HG02623 (cell line): ENCODE measurements at regions not wholly inside any gene's neighbourhood (a gene's known extent, or its start where the extent isn't known, plus 50 kb on each side); places are given as distances from the start of the nearest gene placed in this dataset.
A peak's percentile ranks its signal among the peaks of the same experiment; 100 is the strongest.
"Not testable (repeated sequence)": the region's sequence is repeated elsewhere in the genome, so short reads cannot be mapped to it uniquely, and the experiment has no call there.

Experiments used
- ATAC-seq: cut with Tn5 transposase; IDR thresholded peaks from one replicate; pipeline ENCODE4 v1.9.1; 2021; ENCODE audit warnings: moderate library complexity; ENCODE audit not compliant: unreplicated experiment

- no peak for ATAC-seq
Observed at GRCh38 chr2:198917926-198918720, 539.6 kb downstream of the SATB2 start.

GRCh38 chr2:198917275-198917674 lies 540.5 kb downstream of the SATB2 start:
- no peak for ATAC-seq

- ATAC-seq: no peak
Observed at GRCh38 chr2:198916548-198917080, 541.1 kb downstream of the SATB2 start.

DNA sequence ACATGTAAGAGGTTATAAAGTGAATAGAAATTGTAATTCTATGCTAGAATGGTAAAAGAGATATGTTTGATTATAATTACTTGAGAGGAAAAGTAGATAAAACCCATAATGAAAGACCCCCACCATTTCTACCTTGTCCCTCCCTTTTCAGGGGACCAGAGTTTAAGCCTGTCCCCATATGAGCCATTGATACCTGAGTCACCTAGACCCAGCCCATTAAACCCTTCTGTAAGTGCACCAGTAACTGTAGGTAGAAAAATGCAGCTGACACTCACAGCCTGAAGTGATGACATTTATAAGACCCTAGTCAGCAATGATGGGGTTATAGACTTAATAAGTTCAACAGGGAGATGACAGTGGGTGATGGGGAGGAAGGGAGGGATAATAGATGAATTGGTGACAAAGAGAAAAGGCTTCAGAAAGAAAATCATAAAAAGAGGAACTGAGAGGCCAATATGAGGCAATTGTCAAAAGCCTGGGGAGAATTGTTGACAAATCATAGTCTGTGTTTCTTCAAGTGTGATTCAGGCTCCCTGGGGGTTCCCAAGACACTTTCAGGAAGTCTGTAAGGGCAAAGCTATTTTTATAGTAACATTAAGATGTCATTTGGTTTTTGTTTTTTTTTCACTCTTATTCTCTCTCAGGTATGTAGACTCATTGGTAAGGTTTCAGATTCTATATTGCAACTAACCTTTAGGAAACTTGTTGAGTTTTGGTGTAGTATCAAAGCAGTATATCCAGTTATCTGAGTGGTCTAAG lies 544.2 kb downstream of the SATB2 start:
- peak; percentile 98 for ATAC-seq

- no peak for ATAC-seq
Observed at GRCh38 chr2:198909525-198910267, 548.0 kb downstream of the SATB2 start.

- peak; percentile 73 for ATAC-seq
Observed at GRCh38 chr2:198905881-198906612, 551.7 kb downstream of the SATB2 start.

DNA sequence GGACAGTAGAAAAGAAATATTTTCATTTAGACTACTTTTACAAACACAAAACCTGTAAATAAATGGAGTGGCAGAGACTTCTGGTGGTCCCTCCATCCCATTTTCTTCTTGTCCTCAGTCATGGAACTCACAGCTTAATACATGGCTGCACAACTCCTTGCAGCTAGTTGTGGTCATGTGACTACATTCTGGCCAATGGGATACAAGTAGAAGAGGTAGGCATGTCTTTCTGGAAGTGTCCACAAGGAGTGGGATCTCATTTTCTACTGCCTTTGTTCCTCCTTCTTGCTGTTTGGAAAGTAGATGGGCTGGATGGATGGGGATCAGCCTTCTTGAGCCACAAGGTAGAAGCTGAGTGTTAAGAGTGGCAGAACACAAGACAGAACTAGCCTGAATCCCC lies 555.8 kb downstream of the SATB2 start:
- no peak for ATAC-seq

- no peak for ATAC-seq
Observed at GRCh38 chr2:198900141-198900540, 557.6 kb downstream of the SATB2 start.

DNA sequence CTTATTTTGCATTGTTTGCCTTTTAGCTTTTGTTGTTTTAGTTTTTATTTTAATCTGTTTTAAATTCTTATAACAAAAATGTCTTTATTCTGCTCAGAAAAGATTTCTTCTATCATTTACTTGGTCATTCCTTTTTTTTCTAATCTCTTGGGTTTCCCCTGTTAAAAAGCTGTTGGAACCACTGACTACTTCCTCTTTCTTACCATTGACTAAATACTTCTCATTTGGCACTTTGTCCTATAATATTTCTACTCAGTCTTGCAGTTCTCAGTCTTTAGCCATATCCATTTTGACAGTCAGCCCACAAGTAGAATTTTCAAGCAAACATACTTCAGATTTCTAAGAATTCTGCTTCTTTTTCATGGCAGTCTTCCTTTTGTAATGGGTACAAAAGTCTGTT lies 567.2 kb downstream of the SATB2 start:
- peak; percentile 83 for ATAC-seq

DNA sequence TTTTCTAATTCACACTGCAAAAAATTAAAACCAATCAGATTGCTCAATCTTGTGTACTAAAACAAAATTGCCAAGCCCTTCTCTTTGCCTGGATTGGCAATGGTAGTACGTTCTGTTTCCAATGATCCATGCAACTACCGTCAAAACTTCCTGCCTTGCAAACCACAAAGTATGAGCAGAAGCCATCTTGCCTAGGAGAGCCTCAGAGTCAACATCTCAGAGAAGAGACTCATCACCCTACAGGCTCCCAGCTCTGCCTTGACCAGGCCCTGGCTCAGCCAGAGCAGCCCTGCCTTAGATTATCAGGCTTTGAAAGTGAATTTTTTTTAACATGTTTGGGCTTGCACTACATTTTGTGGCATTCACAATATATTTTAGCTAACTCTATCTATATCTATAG lies 574.1 kb downstream of the SATB2 start:
- no peak for ATAC-seq

- ATAC-seq: no peak
Observed at GRCh38 chr2:198880986-198881385, 576.8 kb downstream of the SATB2 start.

DNA sequence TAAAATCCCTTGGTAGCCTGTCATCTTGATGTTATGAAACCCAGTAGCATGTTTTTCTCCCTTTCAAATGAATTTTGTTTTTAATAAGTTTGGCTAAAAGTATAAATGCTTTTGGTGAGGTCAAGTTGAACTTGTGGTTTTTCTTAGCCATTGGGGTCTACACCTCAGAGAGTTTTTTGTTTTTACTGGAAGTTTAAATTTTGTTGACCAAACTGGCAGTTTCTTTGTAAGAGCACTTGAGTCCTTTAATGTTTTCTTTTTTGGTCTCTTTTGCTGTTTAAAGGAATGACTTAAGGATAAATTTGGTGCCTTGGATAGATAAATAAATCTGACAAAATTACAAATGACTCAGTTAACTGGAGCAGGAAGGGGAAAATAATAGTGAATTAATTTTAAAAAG lies 577.3 kb downstream of the SATB2 start:
- ATAC-seq: no peak

DNA sequence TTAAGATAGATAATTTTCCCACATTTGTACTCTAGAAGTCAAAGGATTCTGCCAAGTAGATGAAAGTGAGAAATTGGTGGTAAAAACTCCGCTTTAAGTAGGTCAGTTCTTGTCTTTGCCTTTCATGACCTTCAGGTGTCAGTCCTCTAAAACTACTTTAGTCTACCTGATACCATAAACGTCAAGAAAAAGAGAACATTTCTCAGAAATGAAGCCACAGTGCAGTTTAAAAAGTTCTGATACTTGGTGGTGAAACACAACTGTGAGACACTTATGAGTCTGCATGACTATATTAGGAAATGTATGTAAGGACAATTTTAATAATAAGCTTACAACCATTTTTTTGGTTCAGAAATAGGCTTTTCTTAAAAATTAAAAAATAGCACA lies 583.3 kb downstream of the SATB2 start:
- peak; percentile 68 for ATAC-seq

DNA sequence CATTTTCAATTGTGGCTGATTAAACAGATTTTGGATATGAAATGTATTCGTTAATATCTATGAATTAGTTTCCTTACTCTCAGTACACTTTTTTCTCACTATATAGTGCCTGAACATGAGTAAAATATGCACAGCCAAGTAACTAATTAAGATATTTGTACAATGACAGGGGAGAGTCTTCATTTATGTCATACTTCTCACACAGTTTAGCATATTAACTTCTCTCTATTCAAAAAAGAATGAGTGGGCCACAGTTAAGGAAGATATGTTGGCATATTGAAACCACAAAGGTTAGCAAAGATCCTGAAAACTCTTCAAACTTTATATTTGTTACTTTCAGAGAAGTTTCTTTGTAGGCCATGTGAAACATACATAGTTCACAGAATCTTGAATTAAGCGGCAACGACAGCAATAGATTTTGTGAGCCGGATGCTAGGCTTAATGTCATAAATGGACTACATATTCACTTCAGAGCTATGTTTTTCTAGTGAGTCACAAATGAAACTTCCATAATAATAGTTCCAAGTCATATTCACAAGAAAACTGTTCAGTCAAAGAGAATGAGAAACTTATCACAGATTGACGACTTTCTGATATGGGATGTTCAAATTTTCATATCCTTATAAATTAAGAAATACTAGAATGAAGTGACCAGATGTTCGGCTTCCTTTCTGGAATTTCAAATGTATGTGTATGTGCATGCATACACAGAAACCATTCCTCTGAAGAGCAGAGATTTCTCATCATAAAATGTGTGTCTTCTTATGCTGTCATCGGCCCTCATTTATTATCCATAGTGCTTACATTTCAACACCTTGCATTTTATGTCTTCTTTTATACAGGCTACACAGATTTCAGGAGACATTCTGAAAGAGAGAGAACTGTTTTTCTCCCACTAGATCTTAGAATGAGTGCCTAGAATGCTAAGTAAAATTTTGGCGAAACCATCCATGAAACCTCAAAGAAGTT lies 584.0 kb downstream of the SATB2 start:
- no peak for ATAC-seq

DNA sequence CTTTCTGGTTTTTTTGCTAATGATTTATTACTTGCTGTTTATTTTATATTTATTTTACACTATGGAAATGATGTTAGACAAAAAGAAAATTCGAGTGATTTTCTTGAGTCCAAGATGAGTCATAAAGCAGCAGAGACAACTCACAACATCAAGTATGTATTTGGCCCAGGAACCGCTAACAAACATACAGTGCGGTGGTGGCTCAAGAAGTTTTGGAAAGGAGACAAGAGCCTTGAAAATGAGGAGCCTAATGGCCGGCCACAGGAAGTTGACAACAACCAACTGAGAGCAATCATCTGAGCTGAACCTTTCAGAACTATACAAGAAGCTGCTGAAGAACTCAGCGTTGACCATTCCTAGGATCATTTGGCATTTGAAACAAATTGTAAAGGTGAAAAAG lies 594.1 kb downstream of the SATB2 start:
- no peak for ATAC-seq

DNA sequence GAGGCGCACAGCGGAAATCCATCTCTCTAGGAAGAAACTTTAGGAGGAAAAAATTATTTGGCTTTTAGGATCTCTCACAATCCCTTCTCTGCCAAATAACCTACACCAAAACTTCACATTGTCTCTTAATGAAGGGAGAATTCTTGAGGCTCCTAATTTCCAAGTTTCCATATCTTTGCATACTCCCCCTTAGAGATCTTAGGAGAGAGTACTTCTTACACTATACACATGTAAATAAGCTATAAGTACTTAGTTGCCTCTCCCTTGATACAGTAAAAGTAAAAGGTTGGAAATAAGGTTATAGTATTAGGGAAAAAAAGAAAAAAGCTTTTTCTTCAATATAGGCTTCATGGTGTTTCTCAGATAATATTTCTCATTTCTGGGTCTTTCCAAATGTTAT lies 596.7 kb downstream of the SATB2 start:
- ATAC-seq: no peak

DNA sequence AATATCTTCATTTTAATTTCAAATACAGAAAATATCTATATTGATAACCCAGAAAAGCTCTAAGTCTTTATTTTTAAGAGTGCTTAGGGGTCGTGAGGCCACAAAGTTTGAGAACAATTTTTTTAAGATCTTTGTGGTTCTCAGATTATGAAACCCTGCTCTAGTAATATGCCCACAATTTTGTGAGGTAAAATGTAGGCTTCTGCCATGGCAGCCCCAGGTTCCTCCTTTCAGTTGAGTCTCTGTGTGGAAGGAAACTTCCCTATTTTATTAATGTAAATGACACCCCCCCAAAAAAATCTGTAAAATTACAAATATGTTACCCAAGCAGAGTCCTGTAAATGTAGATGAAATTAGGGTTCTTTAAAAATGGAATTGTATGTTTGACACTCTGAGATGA lies 600.5 kb downstream of the SATB2 start:
- ATAC-seq: no peak

- ATAC-seq: not testable (repeated sequence)
Observed at GRCh38 chr2:198855746-198856145, 602.0 kb downstream of the SATB2 start.

DNA sequence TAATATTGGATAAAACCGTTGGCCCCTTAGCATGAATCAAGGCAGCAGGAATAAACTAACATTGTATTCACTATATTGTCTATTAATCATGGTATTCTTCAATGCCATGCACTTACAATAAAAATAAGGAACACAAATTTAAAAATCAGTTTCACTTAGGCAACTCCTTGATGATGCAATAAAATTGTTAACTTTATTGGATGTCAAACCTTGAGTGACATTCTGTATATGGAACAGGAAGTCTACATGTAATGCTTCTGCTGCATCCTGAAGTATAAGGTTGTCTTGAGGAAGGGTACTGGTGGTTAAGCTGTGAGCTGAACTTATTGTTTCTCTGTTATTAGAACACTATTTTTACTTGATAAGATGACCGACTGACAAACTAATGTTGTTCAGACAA lies 605.5 kb downstream of the SATB2 start:
- ATAC-seq: no peak

DNA sequence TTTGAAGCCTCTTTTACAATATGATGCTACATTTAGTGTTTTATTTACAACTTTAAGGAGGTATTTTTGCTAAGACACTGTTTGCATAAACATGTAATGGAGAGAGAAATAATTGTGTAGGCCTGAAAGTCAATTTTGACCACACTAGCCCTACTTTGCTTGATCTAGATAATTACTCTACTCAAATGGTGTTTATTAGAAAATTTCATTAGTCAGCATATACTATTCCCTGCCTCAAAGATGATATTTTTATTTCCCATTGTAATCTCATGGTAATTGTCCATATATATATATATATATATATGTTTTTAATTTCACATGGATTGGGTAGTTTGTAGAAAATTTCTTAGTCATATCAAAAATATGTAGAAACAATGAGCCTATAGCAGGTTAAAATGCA lies 632.2 kb downstream of the SATB2 start:
- ATAC-seq: no peak
